ENCODE measurements at regions not wholly inside any gene's neighbourhood (a gene's known extent, or its start where the extent isn't known, plus 50 kb on each side); places are given as distances from the start of the nearest gene placed in this dataset.

GRCh38 chr7:16174253-16174652 is 247.1 kb downstream of the CRPPA start:
- no peak for TF ChIP-seq CTCF (IDR thresholded peaks at IDR 0.05; ENCODE audit: low read depth, low read length, poor library complexity, severe bottlenecking)
- TF ChIP-seq EZH2phosphoT487 (IDR thresholded peaks at IDR 0.05; ENCODE audit: borderline replicate concordance, low read length), result no peak

Data from DOHH2 (cell line).